Bronchial epithelial cell (primary cell): ENCODE measurements at regions not wholly inside any gene's neighbourhood (a gene's known extent, or its start where the extent isn't known, plus 50 kb on each side); places are given as distances from the start of the nearest gene placed in this dataset.

Experiments
- DNase-seq: peaks from one replicate; pipeline ENCODE4 v3.0.0-alpha.2; 2010; ENCODE audit warnings: low read depth
- FAIRE-seq: peaks from 2 replicates; lab custom pipeline; 2011; peaks lifted over from hg19 to GRCh38; lab: Jason Lieb, UNC
- H3K27me3 ChIP-seq: 2 replicates; pipeline ENCODE4 v1.5.1; 2011; ENCODE audit warnings: low read length; ENCODE audit not compliant: control insufficient read depth, insufficient read depth
- H3K36me3 ChIP-seq: 2 replicates; pipeline ENCODE4 v1.5.1; 2011; ENCODE audit warnings: low read length; ENCODE audit not compliant: control insufficient read depth, insufficient read depth
- H3K4me3 ChIP-seq: 2 replicates; pipeline ENCODE4 v1.5.1; 2011; ENCODE audit warnings: mild to moderate bottlenecking, low read depth, low read length, control low read depth
- TF ChIP-seq, protein P1 (sequence below): IDR thresholded peaks from 2 replicates; pipeline ENCODE4 v1.5.1; 2011; ENCODE audit warnings: mild to moderate bottlenecking, moderate library complexity, low read length, control low read depth, inconsistent platforms; ENCODE audit not compliant: insufficient read depth, severe bottlenecking

DNA sequence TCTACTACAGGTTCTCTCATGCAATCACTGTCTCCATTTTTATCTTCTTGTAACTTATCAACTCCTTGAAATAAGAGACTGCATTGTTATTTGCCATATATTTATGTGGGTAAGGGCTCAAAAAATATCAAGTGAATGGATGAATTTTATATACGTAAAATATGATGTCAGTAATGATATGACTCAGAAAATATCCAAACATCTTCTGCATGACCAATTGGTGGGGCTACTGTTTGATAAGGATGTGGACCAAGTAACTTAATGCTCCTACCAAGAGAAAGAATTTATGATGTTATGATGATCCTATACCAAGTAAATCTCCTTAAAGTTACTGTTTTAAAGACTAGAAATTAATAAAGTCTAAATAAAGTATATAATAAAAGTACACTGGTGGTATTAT lies 103.7 kb downstream of the OGFRL1 start:
- TF ChIP-seq, protein P1, sequence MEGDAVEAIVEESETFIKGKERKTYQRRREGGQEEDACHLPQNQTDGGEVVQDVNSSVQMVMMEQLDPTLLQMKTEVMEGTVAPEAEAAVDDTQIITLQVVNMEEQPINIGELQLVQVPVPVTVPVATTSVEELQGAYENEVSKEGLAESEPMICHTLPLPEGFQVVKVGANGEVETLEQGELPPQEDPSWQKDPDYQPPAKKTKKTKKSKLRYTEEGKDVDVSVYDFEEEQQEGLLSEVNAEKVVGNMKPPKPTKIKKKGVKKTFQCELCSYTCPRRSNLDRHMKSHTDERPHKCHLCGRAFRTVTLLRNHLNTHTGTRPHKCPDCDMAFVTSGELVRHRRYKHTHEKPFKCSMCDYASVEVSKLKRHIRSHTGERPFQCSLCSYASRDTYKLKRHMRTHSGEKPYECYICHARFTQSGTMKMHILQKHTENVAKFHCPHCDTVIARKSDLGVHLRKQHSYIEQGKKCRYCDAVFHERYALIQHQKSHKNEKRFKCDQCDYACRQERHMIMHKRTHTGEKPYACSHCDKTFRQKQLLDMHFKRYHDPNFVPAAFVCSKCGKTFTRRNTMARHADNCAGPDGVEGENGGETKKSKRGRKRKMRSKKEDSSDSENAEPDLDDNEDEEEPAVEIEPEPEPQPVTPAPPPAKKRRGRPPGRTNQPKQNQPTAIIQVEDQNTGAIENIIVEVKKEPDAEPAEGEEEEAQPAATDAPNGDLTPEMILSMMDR, result no peak
- no peak for FAIRE-seq

DNA sequence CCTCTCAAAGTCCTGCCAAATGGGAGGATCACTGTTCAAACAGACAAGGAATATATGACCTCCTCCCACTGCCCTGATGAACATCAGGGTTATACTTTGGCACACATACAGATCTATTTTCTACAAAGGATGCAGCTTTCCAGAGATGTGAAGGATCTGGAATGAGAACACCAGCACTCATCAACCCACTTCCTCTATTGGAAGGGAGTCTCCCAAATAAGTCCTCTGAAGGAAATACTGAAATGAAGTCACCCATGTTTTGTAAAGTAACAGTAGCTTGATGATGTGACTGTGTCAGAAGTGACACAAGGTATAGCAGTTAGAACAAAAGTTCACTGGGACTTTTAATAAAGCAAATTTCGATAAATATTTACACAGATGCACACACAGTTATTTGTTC lies 104.9 kb downstream of the OGFRL1 start:
- TF ChIP-seq, protein P1, result no peak
- Histone ChIP-seq H3K27me3 (no peaks in the 10 kb centered on the region), H3K36me3 (no peaks in the 10 kb centered on the region), H3K4me3 (no peak overlapping the region)
- DNase-seq (no peak), FAIRE-seq (no peak)

More for the DNA sequence above, 103.7 kb downstream of the OGFRL1 start:
- no peak overlapping the region for H3K4me3 ChIP-seq
- no peak for DNase-seq
- no peaks in the 10 kb centered on the region for H3K36me3 ChIP-seq
- H3K27me3 ChIP-seq, result no peaks in the 10 kb centered on the region

DNA sequence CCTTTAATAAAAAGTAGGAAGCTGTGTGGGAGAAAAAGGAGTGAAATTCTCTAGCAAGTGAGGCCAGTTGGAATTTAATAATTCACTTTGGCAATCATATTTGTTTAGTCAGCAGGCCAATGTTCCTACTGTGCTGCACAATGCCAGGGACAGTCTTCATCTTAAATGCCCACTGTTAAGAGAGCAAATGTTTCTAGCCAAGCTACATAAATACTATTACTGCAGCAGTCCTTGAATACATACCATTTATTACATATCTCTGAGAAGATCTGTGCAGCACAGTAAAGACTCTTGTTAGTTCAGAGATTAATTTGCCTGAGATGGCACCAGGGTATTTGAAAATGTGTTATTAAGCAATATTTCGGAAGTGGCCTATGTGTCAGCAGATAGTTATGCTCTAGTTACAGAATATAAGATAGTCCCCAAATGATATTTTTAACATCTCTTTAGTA lies 105.4 kb downstream of the OGFRL1 start:
- no peak for FAIRE-seq

DNA sequence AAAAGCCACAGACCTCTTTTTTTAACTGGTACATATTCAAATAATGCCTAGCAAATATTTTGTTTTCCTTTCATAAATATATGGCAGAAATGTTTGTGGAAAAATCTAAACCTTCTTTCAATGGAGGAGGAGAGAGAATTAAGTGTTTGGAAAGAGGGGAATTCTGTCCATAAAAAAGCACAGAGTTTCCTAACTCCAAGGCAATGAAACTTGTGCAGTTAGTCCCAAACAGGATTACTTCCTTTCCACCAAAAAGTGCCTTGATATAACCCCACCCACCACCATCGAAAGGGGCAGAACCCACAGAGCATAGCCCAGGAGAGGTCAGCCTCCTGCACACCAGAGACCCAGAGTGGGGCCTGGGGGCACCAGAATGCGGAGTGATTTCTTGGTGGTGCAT lies 106.3 kb downstream of the OGFRL1 start:
- TF ChIP-seq, protein P1, result no peak
- Histone ChIP-seq H3K36me3 (no peaks in the 10 kb centered on the region), H3K27me3 (no peaks in the 10 kb centered on the region), H3K4me3 (no peak overlapping the region)
- DNase-seq (no peak), FAIRE-seq (no peak)

More for the DNA sequence above, 105.4 kb downstream of the OGFRL1 start:
- DNase-seq, result peak; percentile 71
- H3K36me3 ChIP-seq, result no peaks in the 10 kb centered on the region
- H3K27me3 ChIP-seq, result no peaks in the 10 kb centered on the region
- TF ChIP-seq, protein P1, result no peak
- H3K4me3 ChIP-seq, result no peak overlapping the region

DNA sequence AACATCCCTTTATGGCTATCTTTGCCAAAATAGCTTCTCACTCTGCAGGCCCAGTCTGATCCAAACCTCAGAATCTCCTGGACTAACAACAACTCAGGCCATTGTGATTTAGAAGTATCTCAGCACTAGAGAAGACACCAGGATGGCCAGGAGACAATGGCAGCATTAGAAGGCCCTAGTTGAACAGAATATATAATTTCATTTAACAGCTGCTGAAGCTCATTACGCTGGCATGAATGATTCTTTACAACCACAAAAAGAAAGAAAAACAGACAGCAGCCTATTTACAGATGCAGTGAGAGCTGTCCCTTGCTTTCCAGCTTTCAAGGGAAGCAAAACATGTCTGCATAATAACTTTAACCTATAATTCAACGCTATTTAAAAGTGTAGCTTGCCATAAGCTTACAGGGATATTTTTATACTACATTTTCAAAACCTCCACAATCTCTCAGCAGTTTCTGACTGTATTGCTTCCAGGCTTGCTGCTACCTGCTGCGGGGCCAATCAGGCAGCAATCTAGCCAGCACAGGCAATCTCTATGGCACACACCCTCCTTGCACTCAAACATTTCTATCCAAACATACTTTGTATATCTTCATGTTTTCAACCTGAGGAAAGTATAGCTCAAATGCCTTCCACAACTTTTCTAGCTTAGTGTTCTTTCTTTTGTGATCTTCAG lies 107.3 kb downstream of the OGFRL1 start:
- H3K36me3 ChIP-seq, result no peaks in the 10 kb centered on the region
- peak; percentile 60 for FAIRE-seq

More for the DNA sequence above, 107.3 kb downstream of the OGFRL1 start:
- H3K4me3 ChIP-seq, result no peak overlapping the region
- DNase-seq, result peak; percentile 59
- TF ChIP-seq, protein P1, result no peak
- H3K27me3 ChIP-seq, result no peaks in the 10 kb centered on the region
